ENCODE measurements at regions not wholly inside any gene's neighbourhood (a gene's known extent, or its start where the extent isn't known, plus 50 kb on each side); places are given as distances from the start of the nearest gene placed in this dataset.
A peak's percentile ranks its signal among the peaks of the same experiment; 100 is the strongest.

GRCh38 chr1:36560621-36561360, 78.1 kb upstream of the CSF3R start:
- no peak for DNase-seq (ENCODE audit: low read depth in 4 of 4, low spot score in 3 of 4)

- no peak for DNase-seq (ENCODE audit: low read depth in 4 of 4, low spot score in 3 of 4)
Measured at GRCh38 chr1:36560177-36560576, 77.5 kb upstream of the CSF3R start.

GRCh38 chr1:36559061-36559460, 76.3 kb upstream of the CSF3R start:
- no peak for DNase-seq (ENCODE audit: low read depth in 4 of 4, low spot score in 3 of 4)

DNA sequence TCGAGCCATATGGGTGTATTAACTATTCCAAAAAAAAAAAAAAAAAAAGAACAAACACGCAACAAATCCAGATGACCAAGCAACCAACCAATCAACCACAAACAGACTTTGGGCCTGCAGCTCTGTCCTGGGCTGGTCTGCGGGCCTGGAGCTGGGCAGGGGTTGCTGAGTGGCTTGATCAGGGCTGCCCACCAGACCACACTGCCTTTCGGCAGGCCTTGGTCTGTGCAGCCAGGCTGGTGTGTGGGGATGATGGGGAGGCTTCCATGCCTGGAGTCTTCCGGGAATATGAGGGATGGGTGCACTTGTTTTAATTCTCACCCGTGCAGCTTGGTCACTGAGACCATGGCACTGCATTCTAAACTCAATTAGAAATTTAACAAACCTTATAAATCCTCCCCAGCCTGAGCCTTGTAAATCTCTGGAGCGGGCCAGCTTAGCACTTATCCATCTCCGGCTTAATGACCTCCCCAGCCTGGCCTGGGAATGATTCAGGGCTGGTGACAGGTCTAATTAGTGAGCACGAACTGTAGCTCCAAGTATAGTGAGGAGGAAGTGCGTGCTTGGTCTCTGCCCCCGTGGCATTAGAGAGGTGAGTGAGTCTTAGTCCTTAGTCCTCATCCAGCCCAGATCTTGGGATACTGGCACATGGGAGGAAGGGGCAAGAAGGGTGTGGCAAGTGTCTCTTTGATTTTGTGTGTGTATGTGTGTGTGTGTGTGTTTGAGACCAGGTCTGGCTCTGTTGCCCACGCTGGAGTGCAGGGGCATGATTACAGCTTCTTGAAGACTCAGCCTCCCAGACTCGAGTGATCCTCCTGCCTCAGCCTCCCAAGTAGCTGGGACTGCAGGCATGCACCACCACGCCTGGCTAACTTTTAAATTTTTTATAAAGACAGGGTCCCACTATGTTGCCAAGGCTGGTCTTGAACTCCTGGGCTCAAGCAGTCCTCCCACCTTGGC, 74.6 kb upstream of the CSF3R start:
- DNase-seq (ENCODE audit: low read depth in 4 of 4, low spot score in 3 of 4): peak in 1 of 4 donors; percentile 39

DNA sequence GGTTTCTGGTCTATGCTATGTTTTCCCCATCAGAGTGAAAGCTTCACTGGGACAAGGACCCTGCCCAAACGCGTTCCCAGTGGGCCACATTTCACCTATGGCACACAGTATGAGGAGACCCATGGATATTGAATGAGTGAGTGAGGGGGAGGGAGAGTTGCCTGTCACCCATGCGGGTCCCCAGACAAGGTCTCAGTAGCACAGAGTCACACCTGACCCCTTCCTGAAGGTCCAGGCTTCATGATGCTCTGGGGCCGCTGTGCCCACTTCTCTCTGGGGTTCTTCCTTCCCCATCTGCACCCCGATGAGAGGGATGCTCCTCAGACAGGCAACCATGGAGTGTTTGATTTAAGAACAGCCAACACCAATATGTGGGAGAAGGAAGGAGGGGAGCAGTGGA, 72.3 kb upstream of the CSF3R start:
- DNase-seq (ENCODE audit: low read depth in 4 of 4, low spot score in 3 of 4): no peak

GRCh38 chr1:36554323-36554628, 71.6 kb upstream of the CSF3R start:
- no peak for DNase-seq (ENCODE audit: low read depth in 4 of 4, low spot score in 3 of 4)

GRCh38 chr1:36553591-36554322, 71.0 kb upstream of the CSF3R start:
- DNase-seq (ENCODE audit: low read depth in 4 of 4, low spot score in 3 of 4): peak in 3 of 4 donors; percentile 12 to 46 (median 36)

DNA sequence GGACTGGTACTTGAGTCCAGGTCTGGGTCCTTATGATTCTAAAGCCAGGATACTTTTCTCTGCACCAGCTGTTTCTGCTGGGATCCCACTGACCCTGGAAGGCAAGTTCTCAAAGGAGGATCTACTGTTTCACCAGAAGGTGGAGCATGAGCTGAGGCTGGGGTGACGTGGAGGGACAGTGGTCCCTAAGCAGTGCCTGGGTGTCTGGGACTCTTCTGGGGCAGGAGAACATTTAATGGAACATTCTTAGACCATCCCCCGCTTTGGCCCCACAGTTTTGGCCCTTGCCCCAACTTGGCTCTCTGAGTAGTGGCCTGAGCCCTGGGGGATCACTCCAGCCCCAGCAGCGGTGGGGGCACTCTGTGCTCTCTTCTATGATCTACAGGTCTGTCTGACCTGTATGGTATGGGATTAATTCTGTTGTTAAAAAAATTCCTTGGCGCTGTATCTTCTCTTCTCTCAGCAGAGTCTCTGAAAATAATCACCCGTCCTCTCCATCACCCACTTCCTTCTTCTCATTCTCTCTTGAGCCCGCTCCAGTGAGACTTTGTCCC, 60.3 kb upstream of the CSF3R start:
- DNase-seq (ENCODE audit: low read depth in 4 of 4, low spot score in 3 of 4): no peak

- DNase-seq (ENCODE audit: low read depth in 4 of 4, low spot score in 3 of 4): no peak
Measured at GRCh38 chr1:36542024-36542961, 59.6 kb upstream of the CSF3R start.

GRCh38 chr1:36540056-36540455, 57.3 kb upstream of the CSF3R start:
- DNase-seq (ENCODE audit: low read depth in 4 of 4, low spot score in 3 of 4): no peak

GRCh38 chr1:36539526-36539925, 56.8 kb upstream of the CSF3R start:
- DNase-seq (ENCODE audit: low read depth in 4 of 4, low spot score in 3 of 4): no peak

- no peak for DNase-seq (ENCODE audit: low read depth in 4 of 4, low spot score in 3 of 4)
Measured at GRCh38 chr1:36537991-36538390, 55.3 kb upstream of the CSF3R start.

DNA sequence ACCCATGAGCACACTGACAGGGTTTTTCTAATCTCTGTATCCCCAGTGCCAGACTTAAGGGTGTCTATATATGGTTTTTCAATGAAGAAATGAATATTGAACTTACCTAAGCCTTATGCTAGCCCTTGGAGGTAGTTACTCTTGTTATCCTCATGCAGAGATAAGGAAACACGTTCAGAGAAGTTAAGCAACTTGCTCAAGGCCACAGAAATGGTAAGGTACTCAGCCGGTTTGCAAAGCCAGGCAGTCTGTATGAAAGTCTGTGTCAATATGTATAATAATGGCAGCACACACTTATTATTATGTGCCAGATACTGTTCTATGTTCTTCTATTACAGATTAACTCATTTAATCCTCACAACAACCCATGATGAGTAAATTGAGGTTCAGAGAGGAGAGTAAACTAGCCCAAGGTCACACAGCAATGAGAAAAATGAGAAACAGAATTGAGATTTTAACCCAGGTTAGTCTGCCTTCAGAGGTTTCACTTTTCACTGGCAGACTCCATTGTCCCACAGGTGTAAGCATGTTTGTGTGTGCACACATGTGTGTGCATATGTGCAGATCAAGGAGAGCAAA, 54.6 kb upstream of the CSF3R start:
- DNase-seq (ENCODE audit: low read depth in 4 of 4, low spot score in 3 of 4): no peak

GRCh38 chr1:36536727-36537126, 54.0 kb upstream of the CSF3R start:
- no peak for DNase-seq (ENCODE audit: low read depth in 4 of 4, low spot score in 3 of 4)

DNA sequence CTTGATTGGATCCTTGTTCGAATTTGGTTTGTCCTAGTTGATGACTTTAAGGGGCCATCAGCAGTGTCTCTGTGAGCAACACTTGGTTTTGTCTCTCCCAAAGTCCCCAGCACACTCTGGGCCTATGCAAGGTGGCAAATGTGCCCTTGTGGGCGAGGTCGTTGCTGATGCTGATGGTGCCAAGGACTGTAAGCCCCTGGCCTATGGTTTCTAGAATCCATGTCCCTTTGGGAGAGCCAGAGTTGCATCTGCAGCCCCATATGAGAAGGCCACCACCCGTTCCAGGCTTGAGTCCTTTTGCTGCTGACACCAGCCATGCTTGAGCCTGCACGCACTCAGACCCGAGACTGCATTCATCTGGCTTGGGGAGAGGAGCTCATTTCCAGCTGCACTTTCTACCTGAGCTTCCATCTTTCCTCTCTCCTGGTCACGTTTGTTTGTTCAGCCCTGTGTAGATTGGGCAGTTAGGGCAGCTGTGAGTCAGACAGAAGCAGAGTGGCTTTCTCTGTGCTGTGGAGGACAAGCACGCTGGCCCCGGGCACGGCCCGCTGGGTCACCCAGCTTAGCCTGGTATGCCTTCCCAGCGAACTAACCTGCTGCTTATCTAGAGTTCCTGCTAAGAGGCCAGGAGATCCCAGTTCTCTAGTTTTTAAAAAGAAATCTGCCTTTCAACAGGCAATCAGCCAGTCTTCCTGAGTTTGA, 52.1 kb upstream of the CSF3R start:
- no peak for DNase-seq (ENCODE audit: low read depth in 4 of 4, low spot score in 3 of 4)

DNA sequence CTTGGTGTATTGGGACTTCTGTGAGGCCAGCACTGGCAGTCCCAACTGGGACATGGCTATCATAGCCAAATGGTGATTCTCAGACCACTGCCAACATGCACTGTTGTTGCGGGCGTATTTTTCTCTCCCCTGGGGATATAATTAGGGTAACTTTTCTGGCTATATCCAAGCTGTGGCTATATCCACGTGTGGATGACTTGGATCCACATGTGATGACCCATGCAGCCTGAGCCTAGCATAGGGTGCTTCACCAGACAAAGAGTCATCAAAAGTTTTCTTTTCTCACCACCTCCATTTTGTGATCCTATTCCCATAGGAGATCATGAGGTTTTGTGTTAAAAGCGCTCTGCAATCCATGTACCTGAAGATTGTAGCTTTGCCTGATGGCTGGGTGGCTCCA, 51.2 kb upstream of the CSF3R start:
- DNase-seq (ENCODE audit: low read depth in 4 of 4, low spot score in 3 of 4): no peak

GRCh38 chr1:36532810-36533401, 50.2 kb upstream of the CSF3R start:
- DNase-seq (ENCODE audit: low read depth in 4 of 4, low spot score in 3 of 4): no peak
